ENCODE measurements at regions not wholly inside any gene's neighbourhood (a gene's known extent, or its start where the extent isn't known, plus 50 kb on each side); places are given as distances from the start of the nearest gene placed in this dataset.

DNA sequence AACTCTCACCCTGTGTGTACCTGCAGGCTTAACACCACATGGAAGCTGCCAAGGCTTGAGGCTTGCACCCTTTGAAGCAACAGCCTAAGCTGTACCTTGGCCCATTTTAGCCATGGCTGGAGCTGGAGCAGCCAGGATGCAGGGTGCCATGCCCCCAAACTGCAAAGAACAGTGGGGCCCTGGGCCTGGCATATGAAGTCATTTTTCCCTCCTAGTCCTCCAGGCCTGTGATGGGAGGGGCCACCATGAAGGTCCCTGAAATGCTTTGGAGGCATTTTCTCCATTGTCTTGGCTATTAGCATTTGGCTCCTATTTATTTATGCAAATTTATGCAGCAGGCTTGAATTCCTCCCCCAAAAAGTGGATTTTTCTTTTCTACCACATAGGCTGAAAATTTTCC is 238.4 kb downstream of the CDCA7 start:
- no peak for DNase-seq

DNA sequence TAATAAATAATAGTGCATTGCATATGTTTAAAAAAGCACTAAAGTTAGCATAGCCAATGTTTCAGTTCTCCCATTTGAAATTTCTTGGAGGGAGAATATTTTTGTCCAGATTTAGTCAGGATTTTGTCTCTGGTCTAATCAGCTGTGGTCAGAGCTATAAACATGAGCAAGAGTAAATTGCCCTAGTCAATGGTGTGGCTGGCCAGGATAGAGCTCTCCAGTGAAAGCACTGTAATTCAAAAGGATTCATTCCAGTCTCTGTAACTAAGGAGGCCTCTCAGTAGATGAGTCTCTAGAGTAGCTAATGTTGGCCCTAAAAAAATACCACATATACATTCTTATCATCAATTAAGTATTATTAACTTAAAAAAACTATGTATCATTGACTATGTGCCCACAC is 241.6 kb downstream of the CDCA7 start:
- no peak for DNase-seq

DNA sequence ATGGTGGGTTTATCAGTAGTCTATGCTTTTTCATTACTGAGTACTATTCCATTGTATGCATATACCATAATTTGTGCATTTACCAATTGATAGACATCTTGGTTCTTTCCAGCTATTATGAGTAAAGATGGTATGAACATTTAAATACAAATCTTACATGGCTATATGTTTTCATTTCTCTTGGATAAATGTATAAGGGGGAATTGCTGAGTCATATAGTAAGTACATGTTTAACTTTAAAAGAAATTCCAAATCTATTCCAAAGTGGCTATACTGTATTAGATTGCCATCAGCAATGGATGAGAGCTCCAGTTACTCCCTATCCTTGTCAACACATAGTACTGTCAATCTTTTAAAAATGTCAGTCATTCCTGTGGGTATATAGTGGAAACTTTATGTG is 243.9 kb downstream of the CDCA7 start:
- DNase-seq = no peak

DNA sequence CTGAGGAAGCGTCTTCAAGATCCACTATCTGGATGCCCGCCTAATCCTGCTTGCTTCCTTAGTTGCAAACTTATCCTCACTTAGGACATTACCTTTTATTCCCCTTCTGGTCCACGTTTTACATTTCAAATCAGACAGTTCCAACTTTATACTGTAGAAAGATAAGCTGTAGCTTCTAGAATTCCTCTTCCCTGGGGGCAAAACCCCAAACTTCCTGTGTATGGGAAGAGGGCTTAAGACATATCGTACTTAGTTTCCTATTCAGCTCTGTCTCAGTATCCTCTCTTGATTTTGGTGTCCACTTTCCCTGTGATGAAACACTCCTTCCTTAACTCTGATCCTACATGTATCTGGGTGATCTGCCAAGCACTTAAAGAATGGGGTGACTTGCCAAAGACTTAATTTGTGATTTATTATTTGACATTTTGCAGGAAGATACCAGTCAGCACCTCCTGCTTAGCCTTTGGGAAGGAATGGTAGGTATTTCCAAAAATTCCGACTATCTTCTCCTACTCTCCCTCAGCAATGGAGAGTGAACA is 245.2 kb downstream of the CDCA7 start:
- DNase-seq = no peak

DNA sequence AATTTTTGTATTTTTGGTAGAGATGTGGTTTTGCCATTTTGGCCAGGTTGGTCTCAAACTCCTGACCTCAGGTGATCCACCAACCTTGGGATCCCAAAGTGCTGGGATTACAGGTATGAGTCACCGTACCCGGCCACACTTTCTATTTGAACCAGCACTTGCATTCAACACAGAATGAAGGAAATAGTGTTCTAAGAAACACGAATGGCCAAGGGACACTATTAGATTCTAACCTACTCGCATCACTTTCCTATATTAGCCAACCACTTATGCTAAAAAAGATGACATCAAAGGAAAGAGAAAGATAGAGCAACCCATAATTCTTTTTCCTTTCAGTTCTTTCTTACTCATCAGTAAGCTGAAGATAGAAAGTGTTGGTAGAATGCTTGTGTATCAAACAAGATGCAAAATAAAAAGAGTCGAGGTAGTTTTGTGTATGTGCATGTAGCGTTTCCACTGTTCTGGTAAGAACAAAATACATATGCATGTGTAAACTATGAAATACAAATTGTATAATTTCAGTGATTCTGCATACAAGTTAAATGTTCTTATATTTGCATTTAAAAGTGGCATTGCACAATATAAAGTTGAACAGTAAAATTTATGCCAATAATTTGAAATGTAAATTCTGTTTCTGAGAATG is 247.6 kb downstream of the CDCA7 start:
- DNase-seq = no peak

DNA sequence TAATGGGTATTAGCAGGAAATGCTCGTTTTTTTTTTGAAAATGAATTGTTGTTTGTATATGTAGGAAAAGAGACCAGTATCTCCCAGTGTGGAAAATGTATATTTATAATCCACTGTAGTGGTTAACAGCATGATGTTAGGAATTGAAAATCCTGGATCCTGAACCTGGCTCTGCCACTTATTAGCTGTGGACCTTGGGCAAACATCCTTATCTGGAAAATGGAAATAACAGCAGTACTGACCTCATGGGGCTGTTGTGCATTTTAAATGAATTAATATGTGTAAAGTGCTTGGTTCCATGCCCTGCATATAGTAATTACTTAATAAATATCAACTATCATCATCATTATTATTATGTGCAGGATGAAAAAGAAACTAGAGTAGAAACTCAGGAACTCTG is 251.3 kb downstream of the CDCA7 start:
- DNase-seq = no peak

DNA sequence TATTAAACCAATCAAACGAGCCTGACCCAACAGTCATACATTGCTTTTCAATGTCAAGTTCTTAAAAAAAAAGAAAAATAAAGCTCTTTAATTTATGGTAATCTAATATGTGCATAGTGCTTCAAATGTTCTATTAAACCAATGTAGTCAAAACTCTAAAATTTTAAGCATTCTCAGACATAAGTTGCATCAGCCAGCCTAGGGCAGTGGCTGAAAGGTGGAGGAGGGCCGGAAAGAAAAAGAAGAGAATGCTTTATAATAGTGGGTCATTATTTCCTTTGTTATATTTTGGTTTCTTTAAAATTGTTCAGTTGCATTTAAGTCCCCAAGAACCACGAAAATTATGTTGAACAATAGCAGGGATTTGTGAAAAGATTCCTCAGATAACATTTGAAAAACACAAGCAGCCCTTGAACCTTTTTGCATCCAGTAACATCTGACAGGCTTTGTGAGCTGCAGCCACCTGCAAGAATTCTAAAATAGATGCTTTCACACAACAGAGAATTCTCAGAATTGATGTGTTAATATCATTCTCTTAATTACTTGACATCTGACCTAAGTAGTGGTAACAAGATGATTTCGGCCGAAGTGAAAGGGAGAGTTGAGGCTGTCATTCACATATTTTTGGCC is 252.1 kb downstream of the CDCA7 start:
- no peak for DNase-seq

DNA sequence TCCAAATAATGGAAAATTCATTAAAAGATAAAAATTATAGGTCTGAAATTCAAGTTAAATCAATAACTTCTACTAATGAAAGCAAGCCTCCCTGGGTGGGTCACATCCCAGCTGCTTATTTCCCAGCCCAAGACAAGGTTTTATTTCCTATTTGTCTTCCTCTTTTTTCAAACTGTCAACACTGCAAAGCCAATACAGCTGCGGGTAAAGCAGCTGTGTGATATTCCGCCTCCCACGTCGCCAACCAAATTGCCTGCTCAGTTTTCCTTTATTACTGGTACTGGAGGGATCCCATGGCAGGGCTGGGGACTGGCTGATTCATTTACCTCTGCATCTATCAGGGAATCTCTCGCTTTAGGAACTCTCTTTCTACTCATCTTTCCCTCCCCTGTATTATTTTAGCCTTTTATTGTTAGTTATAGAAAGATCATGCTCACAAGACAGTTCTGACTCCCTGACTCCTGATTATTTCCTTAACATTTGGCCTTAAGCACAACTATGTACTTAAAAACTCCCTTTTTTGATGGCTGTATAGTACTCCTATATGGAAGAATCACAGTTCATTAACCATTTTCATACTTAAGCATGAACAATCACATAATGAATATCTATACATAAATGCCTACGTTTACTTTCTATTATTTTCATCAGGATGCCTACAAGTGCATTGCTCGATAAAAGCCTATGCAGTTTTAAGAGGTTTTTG is 253.1 kb downstream of the CDCA7 start:
- no peak for DNase-seq

DNA sequence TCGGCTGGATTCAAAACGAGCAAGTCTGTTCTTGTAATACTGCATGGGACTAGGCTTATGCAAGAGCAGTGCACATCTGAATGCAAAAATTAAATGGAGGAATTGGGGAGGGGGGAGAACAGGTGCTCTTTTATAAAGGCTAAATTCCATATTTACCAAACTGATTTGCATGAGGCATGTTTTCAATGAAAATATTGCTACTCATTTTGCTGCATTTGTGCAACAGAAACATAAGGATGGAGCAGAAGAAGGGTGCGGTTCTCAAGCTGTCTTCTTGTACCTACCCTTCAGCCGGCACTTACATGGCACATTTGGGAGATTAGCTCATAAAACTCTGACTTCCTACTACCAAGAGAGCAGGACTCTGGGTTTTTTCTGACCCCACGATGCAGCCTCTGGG is 256.4 kb downstream of the CDCA7 start:
- no peak for DNase-seq

DNA sequence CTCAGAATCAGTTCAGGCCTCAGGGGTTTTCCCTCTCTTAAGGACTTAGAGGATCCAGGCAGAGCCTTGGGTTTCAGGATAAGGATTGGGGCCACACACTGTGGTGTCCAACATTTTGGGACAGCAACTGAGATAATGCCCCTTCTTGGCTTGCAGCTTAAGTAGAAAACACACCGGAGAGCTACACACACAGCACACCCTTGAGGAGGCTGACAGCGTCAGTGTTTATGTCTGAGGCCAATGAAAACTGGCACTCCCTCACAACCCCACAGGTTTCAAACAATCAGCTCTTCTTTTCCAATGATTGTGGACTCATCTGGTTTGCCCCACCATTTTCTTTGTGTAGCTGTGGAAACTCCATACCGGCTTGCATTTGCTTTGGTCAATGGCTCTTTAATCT is 257.7 kb downstream of the CDCA7 start:
- DNase-seq = no peak

DNA sequence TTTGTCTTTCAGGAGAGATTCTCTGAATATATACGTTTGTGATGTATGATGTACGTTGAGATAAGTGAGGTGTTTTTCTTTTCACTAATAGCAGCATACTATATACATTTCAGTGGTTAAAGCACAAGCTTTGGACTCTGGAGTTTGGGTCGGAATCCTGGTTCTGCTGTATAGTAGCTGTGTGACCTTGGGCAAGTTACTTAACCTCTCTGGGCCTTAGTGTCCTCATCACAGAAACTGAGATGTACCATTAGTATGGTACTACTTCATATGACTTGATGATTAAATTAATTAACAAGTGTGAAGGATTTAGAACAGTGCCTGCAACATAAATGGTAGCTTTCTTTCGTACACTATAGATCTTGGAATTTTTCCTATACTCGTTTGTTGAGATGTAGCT is 258.7 kb downstream of the CDCA7 start:
- DNase-seq = no peak

DNA sequence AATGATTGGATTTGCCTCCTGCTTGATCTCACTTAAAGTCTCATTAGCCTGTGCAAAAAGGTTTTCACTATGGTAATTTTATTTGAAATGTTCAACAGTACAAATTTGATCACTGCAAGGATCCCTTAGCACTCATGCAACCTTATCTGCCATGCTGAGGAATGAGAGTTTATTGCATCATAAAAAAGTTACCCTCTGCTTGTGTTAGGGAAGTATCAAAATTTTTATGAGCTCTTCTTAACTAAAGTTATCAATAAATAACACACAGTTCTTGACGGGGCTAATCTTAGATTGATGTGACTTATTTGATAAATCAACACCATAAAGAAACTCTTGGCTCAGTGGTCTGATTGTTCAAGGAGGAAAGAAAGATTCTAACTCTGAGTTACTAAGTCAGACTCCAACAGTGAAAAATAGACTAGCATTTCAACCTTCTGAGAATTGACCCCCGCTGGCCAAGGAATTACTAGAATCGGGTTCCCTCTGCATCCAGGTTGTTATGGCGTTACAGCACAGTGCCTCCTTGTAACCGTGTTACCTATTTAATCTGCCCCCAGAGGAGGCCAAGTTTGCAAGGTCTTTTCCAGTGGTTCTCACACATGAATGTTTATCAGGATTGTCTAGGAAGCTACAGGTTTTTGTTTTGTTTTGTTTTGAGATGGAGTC is 259.7 kb downstream of the CDCA7 start:
- DNase-seq = no peak

DNA sequence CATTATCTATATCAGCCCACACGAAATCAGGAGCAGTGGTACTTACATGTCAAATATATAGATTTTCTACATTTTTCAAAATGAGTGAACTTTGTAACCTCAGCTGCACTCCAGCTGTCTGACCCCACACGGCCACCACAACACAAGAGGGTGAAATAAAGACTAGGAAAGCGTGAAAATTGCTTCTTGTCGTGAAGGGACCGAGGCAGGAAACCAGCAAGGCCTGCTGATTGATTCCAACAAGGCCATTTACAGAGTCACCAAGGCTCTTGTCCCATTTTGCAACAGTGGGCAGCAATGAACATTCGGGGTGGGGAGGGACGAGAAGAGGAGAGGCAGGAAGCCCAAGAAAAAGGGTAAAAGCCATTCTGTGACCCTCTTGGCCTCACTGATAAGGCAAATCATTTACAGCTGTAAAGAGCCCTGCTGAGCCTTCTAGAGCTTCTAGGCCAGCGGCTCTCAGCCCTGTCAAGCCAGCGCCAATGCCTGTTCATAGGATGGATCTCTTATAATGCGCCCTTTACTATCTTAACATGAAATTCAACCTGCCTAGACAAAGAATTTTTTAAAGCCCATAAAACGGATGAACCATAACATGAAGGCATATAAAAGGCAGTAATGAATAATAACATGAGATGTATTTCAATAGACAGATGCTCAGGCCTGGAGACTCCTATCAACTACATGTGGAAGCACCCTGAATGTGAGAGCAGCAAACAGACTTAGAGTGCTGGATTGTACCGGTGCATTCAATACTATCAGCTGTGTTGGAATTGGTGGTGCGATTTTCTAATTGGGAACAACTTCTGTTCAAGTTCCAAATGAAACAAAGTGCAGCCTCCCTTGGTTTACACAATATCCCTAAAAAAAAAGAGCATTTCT is 269.0 kb downstream of the CDCA7 start:
- no peak for DNase-seq

DNA sequence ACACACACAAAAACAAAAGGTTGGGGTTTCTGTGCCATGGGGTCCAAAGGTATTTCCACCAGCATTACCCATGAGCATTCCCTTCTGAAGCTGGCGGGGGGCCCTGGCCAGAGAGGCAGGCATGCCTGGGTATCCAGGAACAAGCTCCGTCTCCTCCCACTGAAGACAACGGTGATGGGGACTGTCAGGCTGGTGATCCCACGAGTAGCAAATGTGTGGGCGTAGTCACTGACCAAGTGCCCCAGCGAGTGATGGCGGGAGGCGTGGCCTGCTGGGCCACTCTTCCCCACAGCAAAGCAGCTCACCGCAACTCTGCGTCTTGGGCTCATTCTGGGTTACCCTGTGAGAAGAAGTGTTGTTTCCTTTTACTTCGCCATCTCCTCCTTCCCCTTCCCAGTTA is 270.6 kb downstream of the CDCA7 start:
- DNase-seq = no peak

DNA sequence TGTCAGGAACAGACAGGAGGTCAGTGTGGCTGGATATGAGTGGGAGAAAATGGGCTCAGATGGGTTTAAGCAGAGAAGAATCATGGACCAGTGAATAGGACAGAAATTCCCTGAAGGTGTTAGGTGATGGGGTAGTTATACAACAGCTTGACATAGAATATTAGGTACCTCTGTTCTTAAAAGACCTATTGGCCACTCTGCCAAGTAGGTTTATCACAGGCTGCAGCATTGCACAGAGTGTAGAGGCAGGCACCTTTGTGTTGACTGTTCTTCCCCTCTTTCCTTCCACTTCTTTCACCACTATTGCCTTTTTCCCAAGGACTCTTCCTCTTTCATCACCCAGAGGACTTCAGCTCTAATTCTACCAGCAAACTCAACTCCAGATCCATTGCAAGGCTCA is 274.4 kb downstream of the CDCA7 start:
- no peak for DNase-seq

DNA sequence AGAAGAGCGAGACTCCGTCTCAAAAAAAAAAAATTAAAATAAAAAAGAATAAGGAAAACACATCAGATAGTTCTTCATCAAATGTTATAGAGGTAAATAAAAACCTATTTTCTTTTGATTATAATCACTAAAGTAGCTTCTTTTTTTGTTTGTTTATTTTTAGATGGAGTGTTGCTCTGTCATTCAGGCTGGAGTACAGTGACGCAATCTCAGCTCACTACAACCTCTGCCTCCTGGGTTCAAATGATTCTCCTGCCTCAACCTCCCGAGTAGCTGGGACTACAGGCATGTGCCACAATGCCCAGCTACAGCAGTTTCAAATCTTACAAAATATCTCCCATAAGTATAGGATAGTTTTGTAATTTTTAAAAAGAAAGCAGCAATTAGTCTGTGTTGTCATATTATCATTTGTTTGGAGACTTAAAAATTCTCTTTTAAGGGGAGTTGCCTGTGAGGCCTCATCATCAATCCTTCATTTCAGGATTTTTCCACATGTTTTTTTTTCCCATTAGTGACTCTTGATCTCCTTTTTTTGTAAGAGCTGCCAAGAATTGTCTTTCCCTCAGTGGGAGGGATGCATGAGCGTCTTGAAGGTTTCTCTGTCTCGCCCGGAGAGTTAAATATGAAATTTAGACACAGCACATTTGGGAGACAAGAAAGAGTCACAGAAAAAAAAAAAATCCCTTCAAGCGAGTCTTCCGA is 275.9 kb downstream of the CDCA7 start:
- no peak for DNase-seq

DNA sequence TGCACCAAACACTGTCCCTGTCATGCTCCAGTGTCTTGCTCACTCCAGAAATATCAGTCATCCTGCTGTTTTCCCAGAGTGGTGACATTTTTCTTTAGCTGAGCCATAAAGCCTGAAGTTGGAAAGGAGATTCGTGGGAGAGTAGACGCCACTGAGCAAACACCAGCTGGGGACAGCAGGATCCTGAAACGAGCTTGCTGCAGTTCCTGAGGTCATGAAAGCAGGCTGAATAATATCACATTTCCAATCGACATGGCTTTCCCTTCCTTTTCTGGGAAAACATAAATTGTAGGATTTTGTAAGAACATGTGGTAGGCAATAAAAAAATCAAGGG is 276.4 kb downstream of the CDCA7 start:
- DNase-seq = no peak

DNA sequence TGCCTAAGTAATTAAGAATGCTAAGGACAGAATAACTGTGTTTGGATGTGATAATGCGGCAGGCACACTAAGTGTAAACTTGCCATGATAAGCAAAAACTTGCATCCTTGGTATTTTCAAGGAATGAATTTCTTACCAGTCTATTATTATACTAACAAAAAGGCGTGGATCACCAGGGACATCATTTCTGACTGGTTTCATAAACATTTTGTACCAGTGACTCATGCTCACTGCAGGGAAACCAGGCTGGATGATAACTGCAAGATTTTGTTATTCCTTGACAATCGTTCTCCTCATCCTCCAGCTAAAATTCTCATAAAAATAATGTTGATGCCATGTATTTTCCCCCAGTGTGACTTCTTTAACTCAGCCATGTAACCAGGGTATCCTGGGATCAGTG is 289.5 kb downstream of the CDCA7 start:
- no peak for DNase-seq

DNA sequence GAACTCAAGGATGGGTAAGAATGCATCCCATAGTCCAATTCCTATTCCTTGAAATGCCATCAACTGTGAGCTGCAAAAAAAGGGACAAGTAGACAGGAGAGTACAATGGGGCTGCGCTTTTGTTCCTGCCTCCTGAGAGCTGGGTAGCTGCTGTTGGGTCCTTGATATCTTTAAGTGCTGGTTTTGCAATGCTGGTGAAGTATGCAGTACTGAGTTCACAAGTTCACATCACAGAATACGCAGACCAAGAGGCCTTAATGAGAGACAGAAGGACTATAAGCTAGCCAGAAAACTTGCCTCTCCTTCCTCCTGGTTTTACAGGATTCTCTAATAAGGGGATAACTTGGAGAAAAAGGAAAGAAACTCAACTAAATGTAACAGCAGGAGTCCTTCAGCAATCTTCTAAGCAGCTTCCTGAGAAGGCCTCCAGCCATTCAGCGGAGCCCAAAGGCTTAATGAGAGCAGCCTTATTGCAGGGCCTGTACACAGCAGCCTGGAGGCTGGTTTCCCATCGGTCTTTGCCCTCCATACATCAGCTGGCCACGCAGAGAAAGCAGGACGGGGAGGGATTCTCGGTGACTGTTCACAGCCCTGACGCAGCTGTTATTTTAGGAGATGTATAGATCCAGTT is 293.1 kb downstream of the CDCA7 start:
- DNase-seq = no peak

DNA sequence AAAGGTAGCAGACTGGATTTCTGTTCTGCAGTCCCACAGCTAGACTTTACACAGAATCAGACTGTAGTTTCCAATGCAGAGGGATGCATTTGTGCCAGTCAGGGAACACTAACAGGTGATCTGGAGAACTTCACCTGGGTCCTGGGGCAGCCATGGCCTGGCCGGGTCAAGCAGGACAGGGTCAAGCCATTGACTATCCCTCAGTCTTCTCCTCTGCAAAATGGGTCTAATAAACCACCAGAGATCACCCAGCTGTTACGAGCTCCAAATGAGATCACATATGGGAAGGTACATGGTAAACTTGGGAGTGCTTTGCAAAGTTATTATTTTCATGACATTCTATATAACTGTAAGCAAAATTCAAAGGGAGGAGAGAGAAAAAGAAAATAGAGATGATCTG is 294.1 kb downstream of the CDCA7 start:
- DNase-seq = no peak

DNA sequence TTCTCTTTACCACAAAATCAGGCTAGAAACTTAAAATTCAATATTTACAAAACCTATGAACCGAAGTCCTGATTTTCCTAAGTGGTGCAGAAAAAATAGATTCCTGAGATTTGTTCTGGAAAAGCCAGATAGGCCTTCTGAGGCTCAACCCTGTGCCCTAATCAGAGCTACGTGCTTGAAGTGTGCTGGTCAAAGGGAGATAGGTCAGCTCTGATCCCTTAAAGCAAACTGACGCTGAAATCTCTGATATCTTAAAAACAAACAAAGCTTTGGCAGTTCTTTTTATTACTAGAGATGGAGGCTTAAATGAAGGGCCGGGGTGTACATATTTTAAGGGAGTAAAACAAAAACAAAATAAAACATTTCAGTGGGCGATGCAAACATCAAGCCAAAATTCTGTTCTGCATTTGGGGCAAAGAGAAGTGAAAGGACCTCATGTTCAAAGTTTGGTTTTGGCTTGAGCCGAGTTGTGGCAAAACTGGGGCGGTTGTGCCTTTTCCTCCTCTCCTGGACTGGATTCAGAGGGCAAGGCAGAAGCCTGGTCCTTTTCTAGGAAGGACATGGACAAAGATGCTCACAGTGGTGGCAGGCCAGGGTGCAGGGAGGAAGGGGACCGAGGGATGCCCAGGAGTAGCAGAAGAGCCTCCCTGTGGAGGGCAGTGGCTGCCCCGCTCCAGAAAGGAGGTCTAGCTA is 295.0 kb downstream of the CDCA7 start:
- DNase-seq = no peak
